ENCODE measurements at regions not wholly inside any gene's neighbourhood (a gene's known extent, or its start where the extent isn't known, plus 50 kb on each side); places are given as distances from the start of the nearest gene placed in this dataset.
A peak's percentile ranks its signal among the peaks of the same experiment; 100 is the strongest.

DNA sequence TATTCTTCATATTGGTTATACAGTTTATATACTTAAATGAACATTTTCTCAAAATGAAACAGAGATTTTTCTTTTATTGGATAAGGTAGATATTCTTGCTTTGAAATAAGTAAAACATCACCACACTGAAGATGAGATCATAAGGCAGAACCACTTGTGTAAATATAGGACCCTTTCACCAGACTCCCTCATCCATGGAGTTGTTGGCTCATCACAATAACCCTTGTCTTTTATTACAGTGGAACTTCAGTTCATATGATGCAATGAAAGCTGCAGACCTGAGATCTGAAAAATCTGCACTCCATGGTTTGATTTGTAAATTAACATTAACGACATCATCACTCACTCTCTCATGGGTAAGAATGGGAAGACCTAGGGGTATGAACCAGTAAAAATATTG lies 51.9 kb upstream of the DBX2 start:
- H3K4me3 ChIP-seq (ENCODE audit: low read depth, low read length) = no peak overlapping the region
- TF ChIP-seq, protein P1, sequence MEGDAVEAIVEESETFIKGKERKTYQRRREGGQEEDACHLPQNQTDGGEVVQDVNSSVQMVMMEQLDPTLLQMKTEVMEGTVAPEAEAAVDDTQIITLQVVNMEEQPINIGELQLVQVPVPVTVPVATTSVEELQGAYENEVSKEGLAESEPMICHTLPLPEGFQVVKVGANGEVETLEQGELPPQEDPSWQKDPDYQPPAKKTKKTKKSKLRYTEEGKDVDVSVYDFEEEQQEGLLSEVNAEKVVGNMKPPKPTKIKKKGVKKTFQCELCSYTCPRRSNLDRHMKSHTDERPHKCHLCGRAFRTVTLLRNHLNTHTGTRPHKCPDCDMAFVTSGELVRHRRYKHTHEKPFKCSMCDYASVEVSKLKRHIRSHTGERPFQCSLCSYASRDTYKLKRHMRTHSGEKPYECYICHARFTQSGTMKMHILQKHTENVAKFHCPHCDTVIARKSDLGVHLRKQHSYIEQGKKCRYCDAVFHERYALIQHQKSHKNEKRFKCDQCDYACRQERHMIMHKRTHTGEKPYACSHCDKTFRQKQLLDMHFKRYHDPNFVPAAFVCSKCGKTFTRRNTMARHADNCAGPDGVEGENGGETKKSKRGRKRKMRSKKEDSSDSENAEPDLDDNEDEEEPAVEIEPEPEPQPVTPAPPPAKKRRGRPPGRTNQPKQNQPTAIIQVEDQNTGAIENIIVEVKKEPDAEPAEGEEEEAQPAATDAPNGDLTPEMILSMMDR (IDR thresholded peaks at IDR 0.05; ENCODE audit: low read depth, low read length) = no peak
- TF ChIP-seq, protein P2, sequence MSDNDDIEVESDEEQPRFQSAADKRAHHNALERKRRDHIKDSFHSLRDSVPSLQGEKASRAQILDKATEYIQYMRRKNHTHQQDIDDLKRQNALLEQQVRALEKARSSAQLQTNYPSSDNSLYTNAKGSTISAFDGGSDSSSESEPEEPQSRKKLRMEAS (IDR thresholded peaks at IDR 0.05; ENCODE audit: low read depth, low read length) = no peak
- TF ChIP-seq POLR2A (IDR thresholded peaks at IDR 0.05; ENCODE audit: extremely low read depth, insufficient read length) (no peak), MYC (IDR thresholded peaks at IDR 0.05; ENCODE audit: low read depth, low read length) (no peak)
- no peak for DNase-seq (ENCODE audit: low read depth)

DNA sequence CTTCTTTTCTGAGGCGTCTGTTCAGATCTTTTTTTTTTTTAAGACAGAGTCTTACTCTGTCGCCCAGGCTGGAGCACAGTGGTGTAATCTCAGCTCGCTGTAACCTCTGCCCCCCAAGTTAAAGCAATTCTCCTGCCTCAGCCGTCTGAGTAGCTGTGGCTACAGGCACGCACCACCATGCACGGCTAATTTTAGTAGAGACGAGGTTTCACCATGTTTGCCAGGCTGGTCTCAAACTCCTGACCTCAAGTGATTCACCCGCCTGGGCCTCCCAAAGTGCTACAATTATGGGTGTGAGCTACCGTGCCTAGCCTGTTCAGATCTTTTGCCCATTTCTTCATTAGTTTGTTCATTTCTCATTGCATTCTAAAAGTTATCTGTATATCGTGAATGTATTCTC lies 55.1 kb upstream of the DBX2 start:
- TF ChIP-seq MYC (IDR thresholded peaks at IDR 0.05; ENCODE audit: low read depth, low read length) (no peak), POLR2A (IDR thresholded peaks at IDR 0.05; ENCODE audit: extremely low read depth, insufficient read length) (no peak)
- TF ChIP-seq, protein P2 (IDR thresholded peaks at IDR 0.05; ENCODE audit: low read depth, low read length) = no peak
- TF ChIP-seq, protein P1 (IDR thresholded peaks at IDR 0.05; ENCODE audit: low read depth, low read length) = no peak
- DNase-seq (ENCODE audit: low read depth) = no peak
- no peak overlapping the region for H3K4me3 ChIP-seq (ENCODE audit: low read depth, low read length)

DNA sequence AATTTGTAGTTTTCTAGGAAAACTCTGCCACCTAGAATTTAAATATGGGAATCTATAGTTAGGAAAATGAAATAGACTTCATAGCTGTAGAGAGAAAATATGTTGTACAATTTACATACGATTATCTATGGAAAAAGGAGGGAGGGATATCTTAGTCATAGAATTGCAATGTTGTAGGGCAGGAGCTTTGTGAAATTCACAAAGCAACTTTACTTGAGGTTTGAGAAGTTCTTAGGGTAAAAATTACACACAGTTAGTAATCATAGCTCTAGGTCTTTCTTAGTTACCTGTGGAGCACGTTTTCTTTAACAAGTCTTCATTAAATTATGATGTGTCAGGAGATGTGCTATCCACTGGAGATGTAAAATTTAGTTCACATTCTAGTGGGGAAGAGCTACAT lies 61.4 kb upstream of the DBX2 start:
- no peak for TF ChIP-seq POLR2A (IDR thresholded peaks at IDR 0.05; ENCODE audit: extremely low read depth, insufficient read length)
- no peak for TF ChIP-seq MYC (IDR thresholded peaks at IDR 0.05; ENCODE audit: low read depth, low read length)

DNA sequence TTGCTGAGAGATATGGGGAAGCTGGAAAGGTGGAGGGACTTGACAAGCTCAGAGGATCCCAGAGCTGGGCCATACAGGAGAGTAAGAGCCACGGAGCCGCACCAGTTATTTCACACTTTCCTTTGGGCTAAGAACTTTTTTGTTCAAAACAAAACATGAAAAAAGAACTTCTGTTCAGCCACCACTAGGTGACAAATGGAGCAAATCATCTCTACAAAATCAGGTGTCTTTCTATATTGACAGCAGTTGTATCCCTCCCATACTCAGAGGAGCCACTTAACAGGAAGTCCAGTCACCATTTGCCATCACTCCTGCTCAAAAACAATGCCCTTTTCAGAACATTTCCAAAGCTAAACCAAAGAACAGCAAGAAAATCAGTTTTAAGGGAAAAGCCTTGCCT lies 70.3 kb upstream of the DBX2 start:
- no peak for TF ChIP-seq POLR2A (IDR thresholded peaks at IDR 0.05; ENCODE audit: extremely low read depth, insufficient read length)
- TF ChIP-seq, protein P1 (IDR thresholded peaks at IDR 0.05; ENCODE audit: low read depth, low read length) = peak; percentile 10
- no peak for DNase-seq (ENCODE audit: low read depth)
- H3K4me3 ChIP-seq (ENCODE audit: low read depth, low read length) = no peak overlapping the region

More for the DNA sequence above, 61.4 kb upstream of the DBX2 start:
- no peak overlapping the region for H3K4me3 ChIP-seq (ENCODE audit: low read depth, low read length)
- no peak for DNase-seq (ENCODE audit: low read depth)

DNA sequence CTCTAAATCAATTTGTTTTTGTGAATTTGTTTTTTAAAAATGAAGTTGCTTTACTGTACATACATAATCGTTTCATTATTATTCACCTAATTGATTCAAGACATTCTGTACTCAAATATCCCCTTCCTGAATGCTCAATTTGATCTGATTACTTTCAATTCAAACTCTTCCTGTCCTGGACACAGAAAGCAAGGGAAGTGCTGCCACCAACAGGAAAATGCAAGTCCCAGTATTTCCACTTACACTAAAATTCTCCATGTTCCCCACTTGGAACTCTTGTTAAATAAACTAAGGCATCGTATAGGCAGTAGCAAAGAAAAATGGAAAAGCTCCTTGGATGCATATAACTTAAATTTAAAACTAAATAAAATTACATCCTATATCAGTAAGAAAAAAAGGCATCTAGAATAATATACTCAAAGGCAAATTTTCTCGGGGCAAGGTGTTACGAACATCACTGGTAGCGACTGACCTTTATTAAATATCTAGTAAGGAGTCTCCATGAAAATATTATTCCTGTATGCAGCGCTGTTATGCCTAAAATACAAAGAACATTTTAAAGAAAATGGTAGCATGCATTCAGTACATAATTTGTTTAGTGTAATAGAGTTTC lies 72.0 kb upstream of the DBX2 start:
- no peak overlapping the region for H3K4me3 ChIP-seq (ENCODE audit: low read depth, low read length)
- TF ChIP-seq MYC (IDR thresholded peaks at IDR 0.05; ENCODE audit: low read depth, low read length) (no peak), POLR2A (IDR thresholded peaks at IDR 0.05; ENCODE audit: extremely low read depth, insufficient read length) (no peak)
- TF ChIP-seq, protein P2 (IDR thresholded peaks at IDR 0.05; ENCODE audit: low read depth, low read length) = no peak
- TF ChIP-seq, protein P1 (IDR thresholded peaks at IDR 0.05; ENCODE audit: low read depth, low read length) = peak; percentile 22
- DNase-seq (ENCODE audit: low read depth) = peak; percentile 48

DNA sequence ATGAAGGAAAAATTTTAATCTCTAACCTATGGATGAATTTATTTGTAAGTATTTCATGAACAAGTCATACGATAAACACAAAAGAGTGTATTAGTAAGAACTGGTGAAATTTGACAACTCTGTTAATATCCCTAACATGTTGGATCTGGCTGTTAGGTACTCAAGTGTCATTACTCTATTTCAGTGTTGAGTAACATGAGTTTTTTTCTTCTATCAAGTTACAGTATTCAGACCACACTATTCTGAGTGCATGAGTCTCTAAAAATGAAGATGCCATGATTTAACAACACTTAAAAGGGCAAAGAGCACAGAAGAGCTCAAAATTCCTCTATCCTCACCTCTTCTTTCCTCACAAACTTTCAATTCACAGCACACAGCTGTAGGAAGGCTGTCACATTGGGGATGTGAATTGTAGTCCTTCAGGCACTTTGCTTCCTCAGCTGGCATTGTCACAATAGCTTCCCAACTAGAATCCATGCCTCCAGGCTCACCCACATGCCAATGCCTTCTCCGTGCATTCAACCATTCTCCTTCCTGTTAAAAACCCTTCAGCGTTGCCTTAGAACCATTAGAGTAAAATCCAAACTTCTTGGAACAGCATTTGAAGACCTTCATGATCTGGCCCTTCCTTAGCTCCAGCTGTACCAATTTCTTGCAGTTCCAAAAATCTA lies 73.7 kb upstream of the DBX2 start:
- DNase-seq (ENCODE audit: low read depth) = no peak
- no peak overlapping the region for H3K4me3 ChIP-seq (ENCODE audit: low read depth, low read length)
- TF ChIP-seq, protein P2 (IDR thresholded peaks at IDR 0.05; ENCODE audit: low read depth, low read length) = no peak
- TF ChIP-seq, protein P1 (IDR thresholded peaks at IDR 0.05; ENCODE audit: low read depth, low read length) = no peak
- TF ChIP-seq POLR2A (IDR thresholded peaks at IDR 0.05; ENCODE audit: extremely low read depth, insufficient read length) (no peak), MYC (IDR thresholded peaks at IDR 0.05; ENCODE audit: low read depth, low read length) (no peak)

Measured in NB4 (cell line).